Stimulated activated CD4-positive, alpha-beta T cell treated with anti-CD3 and anti-CD28 coated beads, Interleukin-12 subunit alpha, Interleukin-12 subunit beta, amount 100 ng/mL, for 48 hours (primary cell): ENCODE measurements at regions not wholly inside any gene's neighbourhood (a gene's known extent, or its start where the extent isn't known, plus 50 kb on each side); places are given as distances from the start of the nearest gene placed in this dataset.

Experiments used
- DNase-seq, 3 donors: peaks; one replicate each; pipeline ENCODE4 v3.0.0-alpha.2; 2020; ENCODE audit warnings: low read depth in 2 of 3, low spot score in 1 of 3

DNA sequence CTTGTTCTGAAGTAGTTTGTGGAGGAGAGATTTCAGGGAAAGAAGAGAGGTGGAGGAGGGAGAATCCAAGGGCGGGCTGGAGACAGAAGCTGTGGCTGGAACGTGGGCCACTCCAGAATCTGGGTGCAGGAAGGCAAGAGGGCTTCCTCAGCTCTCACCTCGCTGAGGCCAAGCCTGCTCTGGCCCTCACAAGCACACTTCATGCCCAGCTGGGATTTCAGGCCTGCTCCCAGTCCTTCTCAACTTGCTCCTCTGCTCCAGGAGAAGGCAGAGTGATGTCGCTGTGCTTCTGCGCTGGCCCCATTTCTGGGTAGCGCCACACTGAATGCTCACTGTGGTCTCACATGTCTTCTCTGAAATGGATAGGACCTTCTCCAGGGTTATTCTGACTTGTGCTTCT is 328.8 kb downstream of the FGF9 start:
- no peak for DNase-seq

DNA sequence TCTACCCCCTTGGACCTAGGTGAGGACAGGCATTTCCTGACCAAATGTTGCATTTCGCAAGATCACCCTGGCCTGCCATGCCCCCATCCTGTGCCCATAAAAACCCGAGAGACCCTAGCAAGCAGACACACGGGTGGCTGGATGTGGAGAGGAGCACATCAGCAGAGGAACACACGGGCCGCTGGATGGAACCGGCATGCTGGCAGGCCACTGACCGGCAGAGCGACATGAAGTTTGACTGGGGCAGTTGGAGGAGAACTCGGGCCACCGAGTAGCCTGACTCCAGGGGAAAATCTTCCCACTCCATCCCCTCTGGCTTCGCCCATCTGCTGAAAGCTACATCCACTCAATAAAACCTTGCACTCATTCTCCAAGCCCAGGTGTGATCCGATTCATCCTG is 329.3 kb downstream of the FGF9 start:
- DNase-seq, result no peak

DNA sequence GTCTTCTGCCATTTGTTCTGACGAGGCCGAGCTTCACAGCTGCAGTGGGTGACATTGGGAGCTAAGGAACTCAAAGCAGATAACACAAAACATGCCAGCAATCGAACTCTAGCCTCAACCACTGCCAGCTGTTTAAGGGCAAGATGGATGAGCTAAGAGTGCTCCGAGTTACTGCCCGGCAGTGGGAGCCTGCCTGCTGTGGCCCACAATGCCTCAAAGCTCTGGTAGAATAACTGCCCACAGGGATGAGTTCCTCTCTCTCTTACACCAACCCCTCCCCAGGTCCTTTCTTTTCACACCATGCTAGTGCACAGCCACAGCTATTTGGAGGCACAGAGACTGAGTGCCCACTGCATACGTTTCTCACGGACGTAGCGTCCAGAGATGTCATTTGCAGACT is 330.5 kb downstream of the FGF9 start:
- no peak for DNase-seq

DNA sequence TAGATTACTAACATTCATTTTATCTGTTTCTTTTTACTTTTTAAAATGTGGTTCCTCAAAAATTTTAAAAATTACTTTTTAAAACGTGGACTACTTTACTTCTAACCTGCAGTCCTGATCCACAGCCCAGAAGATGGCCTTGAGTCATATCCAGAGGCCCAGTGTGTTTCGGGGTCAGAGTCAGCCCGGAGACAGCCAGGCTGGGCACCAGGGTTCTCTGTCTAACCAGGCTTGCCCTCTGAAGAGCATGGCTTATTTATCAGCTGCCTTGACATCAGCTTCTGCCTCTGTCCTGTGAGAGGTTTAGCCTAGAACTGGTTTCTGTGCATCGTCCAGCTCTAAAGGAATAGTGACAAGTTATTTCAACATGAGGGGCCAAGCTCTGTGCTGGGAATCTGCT is 332.0 kb downstream of the FGF9 start:
- DNase-seq, result no peak

DNA sequence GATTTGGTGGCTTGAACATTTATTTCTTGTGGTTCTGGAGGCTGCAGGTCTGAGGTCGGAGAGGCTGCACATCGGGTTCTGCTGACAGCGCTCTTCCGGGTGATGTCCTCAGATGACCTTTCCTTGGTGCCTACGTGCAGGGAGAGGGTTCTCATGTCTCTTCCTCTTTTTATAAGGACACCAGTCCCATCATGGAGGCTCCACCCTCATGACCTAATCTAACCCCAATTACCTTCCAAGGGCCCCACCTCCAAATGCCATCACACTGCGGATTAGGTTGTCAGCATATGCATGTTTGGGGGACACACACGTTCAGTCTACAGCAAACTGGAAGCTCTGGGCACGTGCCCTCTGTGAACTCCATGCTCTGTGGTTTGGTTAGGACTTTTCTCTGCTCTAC is 338.6 kb downstream of the FGF9 start:
- no peak for DNase-seq

DNA sequence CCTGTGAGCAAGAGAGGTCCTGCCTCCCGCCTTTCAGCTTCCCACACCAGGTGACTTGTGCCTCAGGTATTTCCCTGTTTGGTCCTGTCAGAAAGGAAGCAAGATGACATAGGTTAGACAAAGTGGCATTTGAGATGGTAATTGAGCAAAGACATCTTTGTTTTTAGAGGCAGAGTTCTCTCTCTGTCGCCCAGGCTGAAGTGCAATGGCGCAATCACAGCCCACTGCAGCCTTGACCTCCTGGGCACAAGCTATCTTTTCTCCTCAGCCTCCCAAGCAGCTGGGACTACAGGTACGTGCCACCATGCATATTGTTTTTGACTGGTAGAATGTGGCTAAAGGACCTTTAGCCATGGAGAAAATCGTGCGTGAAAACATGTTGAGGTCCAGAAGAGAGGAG is 339.1 kb downstream of the FGF9 start:
- DNase-seq, result no peak

DNA sequence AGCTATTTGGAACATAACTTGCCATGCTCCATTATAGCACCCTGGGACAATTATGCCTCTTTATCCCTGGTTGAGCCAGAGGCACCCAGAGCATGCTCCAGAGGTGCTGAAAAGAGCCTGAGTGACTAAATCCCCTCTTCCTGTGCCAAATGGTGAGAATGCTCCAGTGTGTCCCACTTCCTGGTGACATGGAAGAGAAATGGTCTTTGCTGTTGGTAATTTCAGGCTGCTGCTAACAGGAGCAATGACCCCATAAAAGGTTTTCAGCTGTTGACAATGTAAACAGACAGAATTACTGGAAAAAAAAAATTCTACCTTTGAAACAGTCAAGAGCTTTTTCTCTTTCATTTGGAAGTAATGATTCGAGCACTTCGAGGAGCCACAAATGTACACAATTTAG is 341.8 kb downstream of the FGF9 start:
- no peak for DNase-seq

DNA sequence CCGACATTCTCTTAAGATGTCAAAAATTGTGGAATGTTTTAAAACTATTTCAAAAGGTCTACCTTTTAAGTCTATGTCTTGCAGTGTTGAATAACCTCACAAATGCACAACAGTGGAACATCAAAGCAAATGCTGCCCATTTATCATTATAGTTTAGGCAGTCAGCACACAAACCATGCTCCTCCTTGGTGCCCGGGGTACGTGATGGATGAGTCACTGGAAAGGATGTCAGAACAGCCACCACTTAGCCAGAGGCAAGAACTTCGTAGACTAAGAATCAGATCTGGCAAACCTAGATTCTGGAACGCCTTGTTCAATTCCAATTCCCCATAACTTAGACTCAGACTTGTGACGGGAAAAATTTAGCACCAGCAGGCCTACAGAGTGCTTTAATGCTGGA is 343.6 kb downstream of the FGF9 start:
- no peak for DNase-seq

DNA sequence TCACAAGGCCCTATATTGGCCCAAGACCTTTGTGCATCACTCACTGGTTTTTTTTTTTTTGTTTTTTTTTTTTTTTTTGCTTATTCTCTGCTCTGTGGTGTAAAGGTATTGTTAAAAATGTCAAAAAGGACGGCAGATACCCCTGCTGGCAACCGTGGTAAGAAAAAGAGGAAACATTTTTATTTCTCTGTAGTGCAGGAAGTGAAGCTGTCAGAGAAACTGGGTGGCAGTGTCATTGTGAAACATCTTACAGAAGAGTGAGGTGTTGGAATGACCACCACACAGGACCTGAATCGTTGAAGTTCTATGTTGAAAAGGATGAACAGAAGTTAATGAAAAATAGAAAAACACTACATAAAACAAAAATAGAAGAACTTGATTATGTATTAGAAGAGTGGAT is 346.4 kb downstream of the FGF9 start:
- DNase-seq, result no peak

DNA sequence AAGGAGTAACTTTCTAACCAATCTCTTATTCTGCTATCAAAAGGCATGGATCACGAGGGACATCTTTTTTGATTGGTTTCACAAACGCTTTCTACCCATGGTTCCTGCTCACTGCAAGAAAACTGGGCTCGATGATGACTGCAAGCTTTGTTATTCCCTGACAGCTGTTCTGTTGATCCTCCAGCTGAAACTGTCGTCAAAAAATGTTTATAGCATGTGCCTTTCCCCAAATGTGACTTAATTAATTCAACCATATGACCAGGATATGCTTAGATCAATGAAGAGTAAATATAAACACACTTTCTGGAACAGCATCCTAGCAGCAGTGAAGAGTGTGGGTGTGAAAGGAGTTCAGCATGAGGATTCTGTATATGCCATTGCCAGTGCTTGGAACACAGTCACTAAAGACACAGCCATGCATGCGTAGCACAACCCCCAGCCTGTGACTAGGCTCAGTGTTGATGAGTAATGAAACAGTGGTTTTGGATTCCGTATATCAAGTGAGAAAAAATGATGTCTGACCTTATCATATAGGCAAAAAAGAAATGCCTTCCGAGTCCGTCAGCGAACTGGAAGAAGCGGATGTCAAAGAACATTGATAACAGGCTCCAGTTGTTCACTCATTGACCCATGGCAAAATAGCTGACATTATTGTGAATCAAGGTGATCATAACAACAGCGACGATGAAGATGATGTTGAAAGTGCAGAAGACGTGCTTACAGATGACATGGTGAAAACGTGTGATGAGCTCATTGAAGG is 347.4 kb downstream of the FGF9 start:
- DNase-seq, result no peak

DNA sequence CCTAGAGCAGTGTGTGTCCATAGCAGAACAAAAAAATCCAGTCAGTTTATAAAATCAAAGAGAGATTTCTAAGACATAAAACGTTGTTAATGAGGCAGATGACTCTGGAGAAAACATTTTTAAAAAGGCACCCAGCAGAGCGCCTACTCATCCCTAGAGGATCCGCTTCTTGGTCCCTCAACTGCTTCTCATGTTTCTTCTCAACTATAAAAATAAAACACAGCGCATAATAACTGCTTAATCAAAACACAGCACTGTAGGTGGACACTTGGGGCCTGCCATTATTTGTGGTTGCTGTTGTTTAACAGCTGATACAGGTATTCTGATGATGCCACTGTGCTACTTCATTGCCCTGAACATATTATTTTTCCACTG is 347.9 kb downstream of the FGF9 start:
- DNase-seq, result no peak

DNA sequence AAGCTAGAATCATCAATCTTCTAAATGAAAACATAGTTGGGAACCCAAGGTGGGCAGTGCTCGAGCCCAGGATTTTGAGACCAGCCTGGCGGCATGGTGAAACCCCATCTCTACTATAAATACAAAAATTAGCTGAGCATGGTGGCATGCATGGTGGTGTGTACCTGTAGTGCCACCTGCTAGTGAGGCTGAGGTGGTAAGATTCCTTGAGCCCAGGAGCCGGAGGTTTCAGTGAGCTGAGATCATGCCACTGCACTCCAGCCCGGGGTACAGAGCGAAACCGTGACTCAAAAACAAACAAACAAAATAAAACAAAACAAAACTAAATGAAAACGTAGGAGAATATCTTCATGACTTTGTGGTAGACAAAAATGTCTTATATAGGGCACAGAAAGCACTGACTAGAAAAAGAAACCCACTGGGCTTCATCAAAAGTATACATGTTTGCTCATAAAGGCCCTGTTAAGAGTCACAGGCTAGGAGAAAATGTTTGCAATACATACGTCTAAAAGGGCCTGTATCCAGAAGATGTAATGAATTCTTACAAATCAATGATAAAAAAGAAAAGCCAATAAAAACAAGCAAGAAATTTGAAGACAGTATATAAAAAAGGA is 353.6 kb downstream of the FGF9 start:
- no peak for DNase-seq

DNA sequence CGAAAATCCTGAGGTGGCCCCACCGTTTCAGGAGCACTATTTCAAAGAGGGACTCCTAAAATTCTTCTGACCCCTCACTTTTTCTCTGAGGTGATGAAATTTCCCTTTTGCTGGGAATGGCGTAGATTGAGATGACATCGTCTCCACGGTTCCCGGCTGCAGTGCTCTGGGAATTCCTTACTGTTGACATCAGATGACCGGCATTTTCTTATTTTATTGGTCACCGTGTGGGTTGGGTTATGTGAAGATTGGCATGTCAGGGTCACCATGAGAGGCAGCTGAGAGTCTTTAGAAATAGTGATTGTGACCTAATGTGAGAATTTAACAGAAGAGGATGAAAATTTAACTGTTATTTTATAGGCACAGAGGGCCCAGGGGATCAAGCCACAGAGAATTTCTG is 356.7 kb downstream of the FGF9 start:
- no peak for DNase-seq

DNA sequence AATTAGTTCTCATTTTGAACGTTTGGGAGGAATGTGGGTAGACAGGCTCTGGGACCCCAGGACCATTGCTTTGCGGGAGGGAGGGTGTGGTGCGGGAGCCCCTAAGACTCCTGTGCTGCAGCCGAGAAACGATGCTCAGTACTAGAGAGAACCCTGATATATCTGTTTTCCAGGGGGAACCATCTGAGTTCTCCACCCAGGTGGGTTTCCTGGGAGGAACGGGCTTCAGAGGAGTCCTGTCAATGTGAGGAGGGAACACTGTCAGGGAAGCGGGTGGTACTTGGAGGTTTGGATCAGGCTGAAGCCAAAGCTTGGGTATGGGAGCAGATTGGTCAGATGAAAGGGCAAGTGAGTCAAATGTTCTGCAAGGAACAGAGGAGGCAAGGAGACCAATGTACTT is 358.0 kb downstream of the FGF9 start:
- DNase-seq, result no peak

DNA sequence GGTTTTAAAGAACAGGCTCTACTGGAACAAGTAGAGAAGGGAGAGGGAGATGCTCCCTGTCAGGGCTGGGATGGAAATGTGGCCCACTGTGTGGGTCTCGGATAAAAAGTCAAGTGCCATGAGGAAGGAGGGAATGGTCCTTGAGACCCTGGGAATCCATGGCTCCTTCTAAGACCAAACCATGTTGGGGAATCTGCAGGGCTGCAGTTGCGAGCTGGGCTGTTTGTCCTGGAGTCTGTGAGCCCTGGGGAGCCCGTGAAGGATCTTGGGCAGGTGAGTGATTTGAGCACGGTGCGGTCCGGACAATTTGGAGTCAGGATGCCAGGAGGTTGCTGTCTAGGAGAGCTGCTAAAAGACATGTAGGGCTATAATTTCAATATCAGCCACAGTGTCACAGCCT is 359.4 kb downstream of the FGF9 start:
- DNase-seq, result no peak

DNA sequence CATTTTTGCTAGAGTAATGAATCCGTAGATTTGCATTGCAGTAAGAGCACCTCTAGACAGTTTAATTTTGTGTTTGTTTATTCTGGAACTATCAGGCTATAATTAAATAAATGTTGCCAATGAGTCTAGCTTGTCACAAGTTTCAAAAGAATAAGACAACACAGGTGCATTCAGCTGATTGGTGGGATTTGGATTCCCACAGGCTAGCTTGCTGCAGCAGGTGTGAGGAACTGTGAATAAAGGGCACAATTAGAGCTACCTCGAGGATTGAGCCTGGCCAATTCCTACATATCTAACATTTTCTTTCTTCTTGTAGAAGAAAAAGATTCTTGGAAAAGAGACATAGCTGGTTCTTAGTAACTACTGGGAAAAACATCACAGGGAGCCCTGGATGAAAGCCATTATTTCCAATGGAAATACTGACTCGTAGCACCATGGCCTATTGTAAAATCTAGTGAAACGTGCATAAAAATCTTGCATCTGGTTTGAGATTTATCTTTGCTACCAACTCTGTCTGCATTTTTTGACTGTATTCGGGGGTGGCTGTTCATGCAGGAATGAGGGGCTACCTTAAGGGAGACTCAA is 360.9 kb downstream of the FGF9 start:
- no peak for DNase-seq

DNA sequence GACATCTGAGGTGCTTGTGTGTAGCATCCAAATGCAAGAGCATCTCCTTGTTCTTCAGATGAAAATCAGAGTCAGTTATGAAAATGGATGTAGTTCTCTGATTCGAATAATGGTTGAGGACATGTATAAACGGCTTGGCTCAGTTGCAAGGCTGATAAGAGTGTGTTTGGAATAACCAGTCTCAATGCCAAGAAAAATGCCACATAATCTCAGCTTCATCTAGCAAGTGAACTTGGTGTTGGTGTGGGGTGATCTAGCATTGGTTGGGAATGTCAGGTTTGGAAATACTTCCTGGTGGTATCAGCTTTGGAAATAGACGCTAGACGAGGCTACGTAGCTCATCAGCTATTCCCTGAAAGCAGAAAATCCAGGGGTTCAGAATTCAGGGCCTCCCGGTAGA is 362.0 kb downstream of the FGF9 start:
- DNase-seq, result no peak

DNA sequence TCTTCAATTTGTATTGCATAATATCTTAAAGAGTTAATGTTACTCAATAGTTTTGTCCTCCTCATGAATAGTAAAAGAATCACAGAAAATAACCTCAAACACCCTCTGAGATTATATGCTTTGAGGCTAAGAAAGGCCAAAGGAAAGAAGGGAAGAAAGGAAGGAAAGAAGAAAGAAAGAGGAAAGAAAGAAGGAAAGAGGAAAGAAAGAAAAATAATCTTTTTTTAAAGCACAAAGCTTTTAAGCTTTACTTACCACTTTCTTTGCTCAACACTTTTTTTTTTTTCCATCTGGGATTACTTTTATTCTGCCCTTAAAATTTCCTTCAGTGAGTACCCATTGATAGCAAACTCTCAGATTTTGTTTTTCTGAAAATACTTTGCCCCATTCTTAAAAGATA is 369.1 kb downstream of the FGF9 start:
- no peak for DNase-seq

DNA sequence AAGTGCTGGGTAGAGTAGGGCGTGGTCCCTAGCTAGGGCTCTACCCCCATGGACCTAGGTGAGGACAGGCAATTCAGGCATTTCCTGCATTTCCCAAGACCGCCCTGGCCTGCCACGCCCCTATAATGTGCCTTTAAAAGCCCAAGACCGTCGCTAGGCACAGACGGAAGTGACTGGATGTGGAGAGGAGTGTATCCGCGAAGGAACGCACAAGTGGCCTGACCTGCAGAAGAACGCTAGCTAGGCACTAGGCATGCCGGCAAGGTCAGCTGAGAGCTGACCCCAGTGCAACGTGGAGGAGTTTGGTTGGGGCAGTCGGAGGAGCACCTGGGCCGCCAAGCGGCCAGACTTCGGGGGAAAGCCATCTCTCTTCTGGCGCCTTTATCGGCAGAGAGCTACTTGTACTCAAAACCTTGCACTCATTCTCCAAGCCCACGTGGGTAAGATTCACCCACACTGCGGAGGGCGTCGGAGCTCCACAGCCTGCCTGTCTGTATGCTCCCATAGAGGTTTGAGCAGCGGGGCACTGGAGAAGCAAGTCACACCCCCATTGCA is 370.0 kb downstream of the FGF9 start:
- DNase-seq, result no peak

DNA sequence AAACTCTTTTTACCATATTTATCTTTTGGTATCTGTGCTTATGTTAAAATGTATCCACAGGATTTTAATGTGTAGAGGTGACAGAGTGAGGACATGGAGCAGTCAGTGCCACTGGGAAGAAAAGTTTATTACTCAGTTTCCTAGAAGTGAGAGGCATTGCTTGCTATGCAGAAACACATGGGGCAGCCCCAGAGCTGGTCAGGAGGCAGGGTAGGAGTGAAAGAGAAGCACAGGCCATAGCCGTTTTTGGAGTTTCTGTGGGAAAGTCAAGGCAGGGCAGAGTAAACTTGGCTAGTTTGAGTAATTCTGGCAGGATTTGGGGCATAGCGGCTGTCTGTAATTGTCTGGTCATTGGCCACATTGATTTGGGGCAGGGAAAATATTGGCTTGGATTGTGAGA is 370.9 kb downstream of the FGF9 start:
- DNase-seq, result no peak

DNA sequence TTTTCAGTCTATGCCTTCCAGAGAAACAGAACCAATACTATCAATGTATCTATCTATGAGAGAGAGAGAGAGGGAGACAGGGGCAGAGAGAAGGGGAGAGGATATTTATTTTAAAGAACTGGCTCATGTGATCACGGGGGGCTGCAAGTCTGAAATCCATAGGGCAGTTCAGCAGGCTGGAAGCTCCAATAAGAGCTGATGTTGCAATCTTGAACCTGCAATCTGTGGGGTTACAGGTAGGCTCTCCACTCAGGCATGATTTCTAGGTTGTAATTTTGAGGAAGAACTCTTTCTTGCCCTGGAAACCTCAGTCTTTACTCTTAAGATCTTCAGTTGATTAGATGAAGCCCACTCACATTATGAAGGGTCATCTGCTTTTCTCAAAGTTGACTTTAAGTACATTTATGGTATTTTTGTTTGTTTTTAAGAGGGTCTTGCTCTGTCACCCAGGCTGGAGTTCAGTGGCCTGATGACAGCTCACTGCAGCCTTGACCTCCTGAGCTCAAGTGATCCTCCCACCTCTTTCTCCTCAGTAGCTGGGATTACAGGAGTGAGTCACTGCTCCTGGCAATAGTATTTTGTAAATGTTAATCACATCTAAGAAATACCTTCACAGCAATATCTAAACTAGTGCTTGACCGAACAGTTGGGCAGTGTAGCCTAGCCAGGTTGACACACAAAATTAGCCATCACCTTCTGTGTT is 376.4 kb downstream of the FGF9 start:
- no peak for DNase-seq

DNA sequence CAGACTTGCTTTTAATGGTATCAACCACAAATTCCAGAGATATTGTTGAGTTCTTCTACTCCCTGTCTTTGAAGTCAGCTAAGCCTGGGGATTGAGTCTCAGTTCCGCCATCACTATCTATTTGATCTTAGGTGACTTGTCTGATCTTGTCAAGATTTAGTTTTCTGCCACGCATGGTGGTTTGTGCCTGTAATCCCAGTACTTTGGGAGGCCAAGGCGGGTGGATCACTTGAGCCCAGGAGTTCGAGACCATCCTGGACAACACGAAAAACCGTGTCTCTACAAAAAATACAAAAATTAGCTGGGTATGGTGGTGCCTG is 376.9 kb downstream of the FGF9 start:
- DNase-seq, result no peak
